ENCODE measurements at regions not wholly inside any gene's neighbourhood (a gene's known extent, or its start where the extent isn't known, plus 50 kb on each side); places are given as distances from the start of the nearest gene placed in this dataset.

GRCh38 chr2:220318037-220318436 lies 690.6 kb downstream of the SLC4A3 start:
- TF ChIP-seq CTCF (IDR thresholded peaks at IDR 0.05; ENCODE audit: insufficient read depth, missing control alignments) = no peak
- DNase-seq (ENCODE audit: insufficient read length, low spot score) (no peak), FAIRE-seq (no peak)

GRCh38 chr2:220318508-220318907 lies 691.1 kb downstream of the SLC4A3 start:
- DNase-seq (ENCODE audit: insufficient read length, low spot score) = no peak
- FAIRE-seq = no peak
- TF ChIP-seq CTCF (IDR thresholded peaks at IDR 0.05; ENCODE audit: insufficient read depth, missing control alignments) = no peak

- DNase-seq (ENCODE audit: insufficient read length, low spot score) (no peak), FAIRE-seq (no peak)
- no peak for TF ChIP-seq CTCF (IDR thresholded peaks at IDR 0.05; ENCODE audit: insufficient read depth, missing control alignments)
Observed at GRCh38 chr2:220320326-220320725, 692.9 kb downstream of the SLC4A3 start.

GRCh38 chr2:220332886-220333285 lies 705.5 kb downstream of the SLC4A3 start:
- no peak for TF ChIP-seq CTCF (IDR thresholded peaks at IDR 0.05; ENCODE audit: insufficient read depth, missing control alignments)
- no peak for FAIRE-seq
- DNase-seq (ENCODE audit: insufficient read length, low spot score) = no peak

- FAIRE-seq = no peak
- no peak for TF ChIP-seq CTCF (IDR thresholded peaks at IDR 0.05; ENCODE audit: insufficient read depth, missing control alignments)
- no peak for DNase-seq (ENCODE audit: insufficient read length, low spot score)
Observed at GRCh38 chr2:220334210-220334609, 706.8 kb downstream of the SLC4A3 start.

- no peak for TF ChIP-seq CTCF (IDR thresholded peaks at IDR 0.05; ENCODE audit: insufficient read depth, missing control alignments)
- FAIRE-seq = no peak
- DNase-seq (ENCODE audit: insufficient read length, low spot score) = no peak
Observed at GRCh38 chr2:220334871-220335590, 707.6 kb downstream of the SLC4A3 start.

GRCh38 chr2:220335591-220335915 lies 708.1 kb downstream of the SLC4A3 start:
- FAIRE-seq = no peak
- DNase-seq (ENCODE audit: insufficient read length, low spot score) = no peak
- TF ChIP-seq CTCF (IDR thresholded peaks at IDR 0.05; ENCODE audit: insufficient read depth, missing control alignments) = no peak
